NCI-H524 (cell line): ENCODE measurements at regions not wholly inside any gene's neighbourhood (a gene's known extent, or its start where the extent isn't known, plus 50 kb on each side); places are given as distances from the start of the nearest gene placed in this dataset.

Experiments
- DNase-seq, 2 experiments: peaks; one replicate each; lab custom pipeline; 2025; lab: John Stamatoyannopoulos, UW

DNA sequence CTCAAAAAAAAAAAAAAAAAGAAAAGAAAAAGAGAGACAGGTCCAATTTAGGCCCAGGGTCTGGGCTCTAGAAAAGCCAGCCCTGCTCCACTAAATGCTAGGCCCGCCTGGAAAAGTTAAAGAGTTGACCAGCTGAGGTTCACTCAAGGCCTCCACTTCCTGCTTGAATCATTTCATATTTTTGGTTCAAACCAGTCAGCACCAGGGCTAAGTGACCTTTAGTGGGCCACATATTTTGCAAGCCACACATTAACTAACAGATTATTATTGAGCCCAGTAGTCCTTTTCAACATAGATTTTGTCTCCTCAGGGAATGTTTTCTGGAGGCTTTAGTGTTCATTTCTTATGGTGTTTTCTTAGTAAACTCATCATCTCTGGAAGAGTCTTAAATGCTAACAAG is 156.6 kb downstream of the TLR4 start:
- DNase-seq = no peak

DNA sequence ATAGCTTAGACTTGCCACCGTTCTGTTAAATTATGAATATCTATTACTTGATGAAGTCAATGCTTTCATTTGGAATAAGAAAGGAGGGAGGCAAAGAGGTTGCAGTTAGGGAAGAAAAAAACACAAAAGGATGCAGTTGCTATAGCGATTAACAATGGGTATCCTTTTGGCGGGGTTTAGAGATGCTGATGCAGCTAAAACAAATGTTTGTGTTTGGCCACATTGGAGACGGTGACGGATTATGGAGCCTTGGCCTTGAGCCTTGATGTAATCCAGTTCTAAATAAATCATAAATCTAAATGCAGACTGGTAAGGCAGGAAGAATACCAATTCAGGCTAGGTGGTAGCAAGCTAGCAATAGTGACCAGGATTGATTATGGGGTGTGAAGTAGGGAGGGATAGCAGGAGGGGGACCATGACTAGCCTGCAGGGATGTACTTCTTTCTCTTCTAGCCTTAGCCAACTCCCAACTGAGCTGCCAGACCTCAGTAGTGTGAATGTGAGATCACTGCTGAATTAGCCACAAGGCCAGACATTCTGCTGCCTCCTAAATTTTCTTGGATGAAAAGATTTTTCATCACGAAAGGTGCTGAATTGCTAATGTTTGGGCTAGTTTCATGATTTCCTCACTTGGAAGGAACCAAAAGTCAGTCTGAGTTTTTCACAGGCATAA is 160.3 kb downstream of the TLR4 start:
- DNase-seq = no peak

DNA sequence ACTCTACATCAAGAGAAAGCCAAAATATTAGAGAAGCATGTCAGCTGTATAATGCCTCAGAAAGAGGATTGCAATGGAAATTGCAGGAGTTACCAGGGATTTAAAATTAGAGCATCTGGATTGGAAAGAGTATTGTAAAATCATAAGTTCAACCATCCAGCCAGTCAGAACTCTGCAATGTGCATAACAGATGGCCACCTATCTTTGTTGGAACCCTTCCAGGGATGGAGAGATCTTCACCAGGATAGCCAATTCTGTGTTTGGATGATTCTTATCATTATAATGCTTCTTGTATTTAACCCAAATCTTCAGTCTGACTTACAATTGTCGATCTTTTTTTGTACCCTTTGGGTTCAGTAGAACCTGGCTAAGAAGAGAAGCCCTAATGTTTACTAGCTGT is 164.4 kb downstream of the TLR4 start:
- peak; percentile 90 to 97 for DNase-seq

DNA sequence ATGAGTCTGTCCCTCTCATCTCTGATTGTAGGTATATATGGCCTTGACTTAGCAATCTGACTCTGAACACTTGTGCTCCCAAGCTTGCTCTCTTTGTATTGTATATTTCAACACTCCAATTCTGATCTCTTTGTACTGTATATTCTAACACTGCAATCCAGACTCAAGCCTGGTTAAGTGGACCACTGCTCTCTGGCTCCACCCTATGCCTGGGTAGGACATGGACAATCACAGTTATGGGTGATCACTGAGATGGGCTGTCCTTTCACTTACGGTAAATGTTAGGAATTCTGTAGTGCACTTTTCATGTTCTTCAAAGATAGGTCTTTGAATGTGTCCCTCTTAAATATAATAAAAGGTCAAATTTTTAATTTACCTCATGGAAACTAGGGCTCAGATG is 165.1 kb downstream of the TLR4 start:
- DNase-seq = no peak

DNA sequence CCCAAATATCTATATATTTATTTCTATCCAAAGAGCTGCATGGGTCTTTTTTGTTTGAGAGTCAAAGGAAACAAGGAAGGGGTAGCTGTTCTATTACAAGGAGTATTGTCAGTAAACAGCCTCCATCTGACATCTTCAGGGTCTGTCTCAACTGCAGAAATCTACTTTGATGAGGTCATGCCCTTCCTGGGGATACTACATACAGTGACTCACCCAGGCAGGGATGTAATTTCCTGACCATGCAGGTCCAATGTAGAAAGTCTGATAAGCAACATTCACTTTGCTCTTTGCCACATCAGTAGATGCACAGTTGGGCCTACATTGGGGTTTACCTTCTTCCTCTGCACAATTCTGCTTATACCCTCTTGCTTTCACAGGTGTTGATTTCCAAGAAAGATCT is 165.5 kb downstream of the TLR4 start:
- no peak for DNase-seq

DNA sequence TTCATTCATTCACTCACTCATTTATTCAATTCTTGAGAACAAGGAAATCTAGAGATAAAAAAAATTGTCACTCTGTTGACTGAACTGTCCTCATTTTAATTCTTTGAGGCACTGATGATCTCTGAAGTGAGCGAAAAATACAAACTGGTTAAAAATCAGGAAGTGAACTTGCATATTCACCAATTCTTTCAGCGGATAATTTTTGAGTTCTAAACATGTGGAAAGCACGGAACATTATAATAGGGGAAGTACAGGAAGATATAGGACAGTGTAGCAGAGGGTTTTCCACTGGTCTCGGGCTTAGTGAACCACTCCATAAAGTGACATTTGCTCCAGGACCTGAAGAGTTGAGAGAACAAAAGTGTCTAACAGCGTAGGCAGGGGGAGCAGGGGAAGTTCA is 169.5 kb downstream of the TLR4 start:
- no peak for DNase-seq

DNA sequence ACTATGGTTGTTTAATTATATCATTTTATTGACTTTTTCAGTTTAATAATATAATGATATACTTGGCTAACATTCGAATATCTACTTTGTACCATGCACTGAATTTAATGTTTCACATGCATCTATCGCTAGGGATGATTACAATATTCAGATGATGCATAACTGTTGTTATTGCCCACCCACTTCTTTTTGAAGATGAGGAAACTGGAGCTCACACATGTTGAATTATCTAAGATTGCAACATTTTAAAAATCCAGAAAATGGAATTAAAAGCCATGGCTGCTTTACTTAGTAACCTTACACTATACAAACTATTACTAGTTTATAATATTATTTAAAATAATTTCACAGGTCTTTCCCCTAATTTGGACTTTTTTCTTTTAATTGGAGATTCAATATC is 171.7 kb downstream of the TLR4 start:
- no peak for DNase-seq

DNA sequence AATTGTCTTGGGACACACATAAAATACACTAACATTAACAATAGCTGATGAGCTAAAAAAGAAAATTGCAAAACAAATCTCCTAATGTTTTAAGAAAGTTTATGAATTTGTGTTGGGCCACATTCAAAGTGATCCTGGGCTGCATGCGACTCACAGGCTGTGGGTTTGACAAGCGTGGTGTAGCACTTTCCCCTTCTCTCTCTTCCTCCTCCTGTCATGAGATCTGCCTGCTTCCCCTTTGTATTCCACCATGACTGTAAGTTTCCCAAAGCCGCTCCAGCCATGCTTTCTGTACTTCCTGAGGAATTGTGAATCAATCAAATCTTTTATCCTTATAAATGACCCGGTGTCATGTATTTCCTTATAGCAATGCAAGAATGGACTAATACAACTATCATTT is 178.0 kb downstream of the TLR4 start:
- no peak for DNase-seq

DNA sequence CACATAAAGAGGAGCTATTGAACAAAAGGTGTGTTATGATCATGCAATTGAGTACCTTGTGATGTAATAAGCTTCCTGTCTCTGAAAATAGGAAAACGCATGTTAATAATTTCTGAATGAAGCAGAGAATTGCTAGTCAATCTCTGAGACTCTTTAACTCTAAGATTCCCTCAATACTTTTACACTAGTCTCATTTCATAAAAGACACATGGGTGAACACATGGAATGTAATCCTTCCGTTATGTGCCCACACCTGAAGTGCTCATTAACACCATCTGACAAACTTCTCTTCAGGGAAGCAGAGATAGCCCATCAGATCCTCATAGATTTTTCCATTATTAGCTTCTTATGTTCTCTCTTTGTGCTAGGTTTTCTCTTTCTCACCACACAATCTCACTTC is 182.4 kb downstream of the TLR4 start:
- DNase-seq = peak; percentile 22 to 82

DNA sequence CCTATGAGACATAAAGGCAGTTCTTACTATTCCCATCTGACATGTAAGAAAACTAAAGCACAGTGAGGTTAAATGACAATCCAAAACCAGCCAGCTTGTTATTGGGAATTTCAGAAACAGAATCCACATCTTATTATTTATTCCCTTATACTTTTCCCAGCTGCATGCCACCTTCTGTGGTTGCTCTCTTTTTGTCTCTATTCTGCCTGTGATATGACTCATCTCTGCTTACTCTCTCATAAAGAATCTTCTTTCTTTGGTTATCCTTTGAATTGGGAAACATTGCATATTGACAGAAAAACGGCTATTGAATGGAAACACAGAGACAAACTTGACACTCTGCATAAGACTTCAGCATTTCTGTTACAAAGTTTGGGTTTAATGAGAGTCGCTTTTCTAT is 183.2 kb downstream of the TLR4 start:
- no peak for DNase-seq

DNA sequence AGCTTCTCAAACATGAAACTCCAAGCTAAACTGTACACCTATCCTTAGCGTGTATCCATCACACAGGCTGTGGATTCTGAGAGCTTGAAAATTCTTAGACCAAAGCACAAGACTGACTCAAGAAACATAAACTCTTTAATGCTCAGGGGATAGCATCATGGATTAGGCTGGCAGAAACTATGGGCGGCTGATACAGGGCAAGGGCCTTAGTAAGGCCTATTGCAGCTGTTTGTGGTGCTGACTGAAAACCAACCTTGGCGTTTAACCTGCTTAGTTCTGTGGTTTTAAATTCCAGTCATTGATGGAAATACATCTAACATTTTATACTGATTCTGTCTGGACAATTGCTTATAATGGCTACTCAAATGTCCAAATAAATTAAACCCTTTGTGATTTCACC is 183.7 kb downstream of the TLR4 start:
- DNase-seq = no peak

DNA sequence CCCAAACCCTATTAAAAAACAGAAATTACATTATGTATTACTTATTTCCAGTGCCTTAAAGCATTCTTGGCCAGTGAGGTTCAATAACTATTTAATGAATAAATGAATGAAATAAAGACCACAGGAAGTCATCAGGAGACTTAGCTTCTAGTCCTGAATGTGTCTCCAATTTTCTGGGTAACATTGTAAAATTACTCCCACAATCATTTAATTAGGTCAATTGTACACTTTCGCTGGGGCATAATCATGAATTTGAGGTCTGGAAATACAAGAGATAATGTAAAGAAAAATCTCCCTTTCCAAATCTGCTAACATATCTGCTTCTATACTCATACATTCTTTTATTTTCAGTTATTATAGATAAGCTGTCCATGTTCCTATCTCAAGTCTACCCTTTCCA is 199.2 kb downstream of the TLR4 start:
- DNase-seq = no peak

DNA sequence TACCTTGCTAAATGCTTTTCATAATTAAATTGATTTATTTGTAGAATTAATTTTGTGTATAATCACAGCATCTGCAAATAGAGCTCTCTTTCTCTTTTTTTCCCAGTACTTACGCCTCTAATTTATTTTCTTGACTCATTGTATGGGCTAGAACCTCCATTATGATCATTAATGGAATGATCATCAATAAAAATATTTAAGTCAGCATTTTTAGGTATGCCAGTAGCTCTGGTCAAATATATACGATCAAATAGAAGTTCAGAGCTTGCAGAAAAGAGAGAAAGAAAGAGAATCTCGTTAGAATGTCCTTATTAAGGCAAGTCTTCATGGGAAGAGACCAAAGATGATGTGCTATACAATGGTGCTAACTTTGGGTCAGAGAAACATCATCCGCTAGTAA is 202.6 kb downstream of the TLR4 start:
- no peak for DNase-seq

DNA sequence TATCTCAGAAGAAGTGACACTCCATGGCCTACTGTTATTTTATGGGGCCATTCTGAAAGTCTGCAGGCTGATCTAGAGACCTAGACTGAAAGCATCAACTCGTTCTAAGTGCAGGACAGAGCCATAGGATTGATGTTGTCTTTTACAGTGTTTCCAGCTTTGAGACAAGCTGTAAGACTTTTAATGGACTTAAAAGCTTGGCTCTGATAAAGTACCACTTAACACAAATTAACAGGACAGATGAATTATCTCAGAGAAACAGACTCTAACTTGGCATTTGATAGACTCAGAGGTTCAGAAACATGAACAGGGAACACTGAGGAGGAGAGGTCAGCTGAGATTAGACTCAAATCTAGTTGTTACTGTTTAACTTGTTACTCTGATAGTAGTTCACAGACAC is 203.2 kb downstream of the TLR4 start:
- DNase-seq = peak in 1 of 2 experiments; percentile 7

DNA sequence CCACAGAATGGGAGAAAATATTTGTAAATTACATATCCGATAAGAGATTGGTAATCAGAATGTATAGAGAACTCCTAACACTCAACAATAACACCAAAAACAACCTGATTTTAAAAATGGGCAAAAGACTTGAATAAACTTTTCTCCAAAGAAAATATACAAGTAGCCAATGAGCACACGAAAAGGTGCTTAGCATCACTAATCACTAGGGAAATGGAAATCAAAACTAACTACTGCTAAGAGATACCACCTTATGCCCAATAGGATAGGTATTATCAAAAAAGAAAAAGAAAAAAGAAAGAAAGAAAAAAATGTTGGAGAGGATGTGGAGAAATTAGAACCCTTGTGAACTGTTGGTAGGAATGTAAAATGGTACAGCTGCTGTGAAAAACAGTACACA is 212.1 kb downstream of the TLR4 start:
- DNase-seq = no peak

DNA sequence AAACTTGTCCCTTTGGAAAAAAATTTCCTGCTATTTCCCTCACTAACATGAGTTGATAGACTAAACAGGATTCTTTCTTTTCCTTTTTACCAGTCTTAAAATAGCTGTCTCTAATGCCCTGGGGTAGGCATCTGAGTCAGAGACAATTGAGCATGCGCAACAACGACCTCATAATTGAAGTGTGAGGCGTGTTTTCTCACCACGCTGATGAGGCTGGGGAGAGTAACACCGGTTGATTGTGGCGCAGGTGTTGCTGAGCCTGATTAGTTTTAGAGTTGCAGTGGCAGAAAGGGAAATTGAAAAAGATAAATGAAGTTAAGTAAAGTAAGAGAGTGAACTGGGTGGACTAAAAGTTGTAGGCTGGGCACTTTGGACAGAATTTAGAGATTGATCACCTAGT is 213.7 kb downstream of the TLR4 start:
- DNase-seq = no peak

DNA sequence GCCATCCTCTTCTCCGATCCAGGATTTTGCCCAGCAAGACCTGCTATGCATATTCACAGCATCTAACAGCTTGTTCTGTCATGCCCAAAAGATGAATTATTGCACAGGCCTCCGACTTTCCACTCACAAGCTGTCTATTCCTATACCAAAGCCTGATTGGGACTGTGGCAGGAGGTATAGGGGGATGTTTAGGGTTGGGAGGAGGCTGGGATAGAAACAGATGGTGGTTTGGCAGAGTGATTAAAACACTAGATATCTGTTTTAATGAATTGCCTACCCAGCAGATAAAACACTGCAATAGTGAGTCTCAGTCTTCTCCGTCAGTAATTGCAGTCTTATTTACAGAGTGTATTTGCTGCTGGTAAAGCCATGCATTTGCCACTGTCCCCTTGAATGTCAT is 215.3 kb downstream of the TLR4 start:
- DNase-seq = peak; percentile 94 to 98

DNA sequence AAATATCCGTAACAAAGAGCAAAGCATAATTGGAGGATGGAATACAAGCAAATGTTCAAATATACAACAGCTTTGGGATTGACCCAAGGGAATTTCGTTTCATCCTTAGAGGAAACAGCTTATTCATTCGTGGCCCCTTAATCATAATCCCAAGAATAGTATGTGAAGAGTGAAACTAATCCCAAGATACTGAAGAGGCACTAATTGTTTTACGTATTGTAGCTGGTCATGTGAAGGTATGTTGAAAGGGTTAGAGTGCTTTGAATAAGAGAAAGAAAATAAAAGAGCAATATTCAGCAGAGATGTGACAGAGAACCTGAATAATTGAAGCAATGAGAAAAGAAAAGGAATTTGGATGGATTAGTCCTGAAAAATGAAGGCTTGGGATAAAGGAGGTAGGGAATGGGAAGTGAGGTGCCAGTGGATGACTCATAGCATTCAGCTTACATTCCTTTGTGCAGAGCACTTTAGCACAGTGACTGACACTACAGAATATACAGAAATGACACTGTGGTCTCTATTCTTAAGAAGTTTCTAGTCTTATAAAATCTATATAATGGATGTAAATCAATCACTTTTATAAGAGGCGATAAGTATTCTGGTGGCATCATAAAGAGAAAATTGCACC is 221.9 kb downstream of the TLR4 start:
- DNase-seq = peak in 1 of 2 experiments; percentile 50

DNA sequence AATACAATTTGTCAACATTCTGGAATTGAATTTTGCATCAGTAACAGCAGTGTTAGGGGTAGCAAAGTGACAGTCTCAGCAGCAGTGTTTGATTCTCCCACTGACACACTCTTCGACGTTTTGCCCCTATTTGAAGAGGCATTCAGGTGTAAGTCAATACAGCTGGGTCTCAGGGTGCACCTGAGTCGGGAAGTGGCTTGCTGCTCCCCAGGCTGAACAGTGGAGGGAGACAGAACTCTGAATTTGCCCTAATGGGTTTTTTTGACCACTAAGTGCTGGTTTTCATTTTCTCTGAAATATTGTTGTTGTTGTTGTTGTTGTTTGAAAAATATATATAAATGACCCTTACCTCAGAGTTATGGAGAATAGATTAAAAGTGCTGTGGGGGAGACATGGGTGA is 223.2 kb downstream of the TLR4 start:
- no peak for DNase-seq

DNA sequence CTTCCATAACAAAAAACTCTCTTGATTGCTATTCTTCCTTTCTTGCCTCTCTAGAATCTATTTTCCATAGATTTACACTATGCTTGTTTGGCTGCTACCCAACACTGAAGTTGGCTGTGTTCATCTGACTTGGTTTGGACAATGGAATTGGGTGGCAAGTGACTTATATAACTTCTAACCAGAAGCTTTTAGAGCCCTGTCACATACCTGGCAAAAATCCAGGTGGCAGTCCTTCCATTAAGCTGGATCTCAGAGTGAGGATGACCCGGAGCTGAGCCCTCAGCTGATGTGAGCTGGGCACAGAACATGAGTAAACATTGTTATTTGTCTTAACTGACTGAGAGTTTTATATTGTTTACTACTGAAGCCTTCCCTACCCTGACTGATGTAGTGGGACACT is 225.7 kb downstream of the TLR4 start:
- DNase-seq = no peak

DNA sequence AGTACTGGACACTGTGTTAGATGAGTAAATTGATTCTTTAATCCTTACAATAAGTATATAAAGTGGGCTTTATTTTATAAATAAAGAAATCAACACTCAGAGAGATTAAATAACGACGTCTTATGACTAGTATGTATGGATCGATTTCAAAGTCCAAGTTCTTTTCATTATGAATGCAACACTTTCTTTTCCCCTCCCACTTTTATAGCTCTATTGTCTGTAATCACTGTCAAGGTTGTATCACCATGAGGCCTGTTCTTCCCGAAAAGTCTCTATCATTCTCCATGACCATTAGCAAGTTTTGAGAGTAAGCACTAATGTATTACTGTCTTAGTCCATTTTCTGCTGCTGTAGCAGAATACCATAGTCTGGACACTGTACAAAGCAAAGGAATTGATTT is 228.4 kb downstream of the TLR4 start:
- DNase-seq = no peak

DNA sequence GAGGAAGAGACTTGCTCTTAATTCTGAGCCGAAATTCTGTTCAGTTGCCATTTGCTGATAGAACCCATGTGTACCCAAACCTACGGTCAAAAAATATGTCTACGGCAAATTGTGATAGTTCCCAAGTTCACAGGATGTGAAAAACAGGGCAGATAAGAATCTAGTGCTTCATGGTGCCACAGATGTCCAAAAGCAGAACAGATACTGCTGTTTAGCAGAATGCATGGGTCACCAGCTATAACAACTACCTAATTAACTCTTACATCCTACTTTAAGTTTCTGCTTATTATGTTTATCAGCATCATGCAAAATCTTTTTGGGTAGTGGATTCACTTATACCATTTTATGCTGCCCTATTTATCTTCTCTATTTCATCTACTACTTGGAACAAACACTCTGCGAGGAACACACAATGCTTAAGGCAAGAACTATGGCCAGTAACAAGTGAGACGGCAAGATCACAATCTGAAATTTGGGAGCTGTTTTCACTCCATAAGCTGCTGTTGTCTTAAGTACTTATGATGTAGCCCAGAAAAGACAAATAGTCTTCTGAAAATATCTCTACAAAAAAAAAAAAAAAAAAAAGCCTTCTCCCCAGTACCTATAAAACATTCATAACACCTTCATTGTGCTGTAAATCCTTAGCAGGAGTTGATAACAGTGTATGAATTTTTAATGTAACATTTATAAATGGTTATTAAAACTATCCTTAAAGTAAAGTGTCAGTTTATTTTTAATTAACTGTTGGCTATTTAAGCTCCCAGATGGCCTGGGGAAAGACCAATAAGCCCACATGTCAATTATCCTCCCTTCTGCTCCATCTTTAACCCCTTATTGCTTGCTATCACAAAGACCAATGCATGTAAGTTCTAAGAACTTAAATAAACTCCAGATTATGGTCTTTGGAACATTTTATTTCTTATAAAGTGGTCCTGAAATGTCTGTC is 232.3 kb downstream of the TLR4 start:
- peak; percentile 65 to 83 for DNase-seq

DNA sequence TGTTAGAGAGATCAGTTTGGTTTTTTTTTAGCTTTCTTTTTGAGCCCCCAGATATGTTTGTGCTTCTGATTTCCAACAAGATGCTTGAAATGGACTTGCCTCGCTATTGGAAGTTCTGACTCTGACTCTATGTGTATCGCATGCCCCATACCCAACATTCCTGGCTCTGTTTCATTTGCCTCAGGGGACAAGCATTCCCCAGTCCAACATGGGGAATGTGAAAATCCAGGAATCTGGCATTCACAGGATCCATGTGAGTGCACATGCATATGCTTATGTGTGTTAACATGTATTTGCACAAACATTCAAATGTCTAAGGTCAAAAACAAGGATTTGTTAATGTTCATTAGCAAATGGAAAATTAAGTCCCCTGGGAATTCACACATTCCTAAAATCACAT is 233.9 kb downstream of the TLR4 start:
- DNase-seq = no peak
